ENCODE measurements at regions not wholly inside any gene's neighbourhood (a gene's known extent, or its start where the extent isn't known, plus 50 kb on each side); places are given as distances from the start of the nearest gene placed in this dataset.
"Not testable (repeated sequence)": the region's sequence is repeated elsewhere in the genome, so short reads cannot be mapped to it uniquely, and the experiment has no call there.

DNA sequence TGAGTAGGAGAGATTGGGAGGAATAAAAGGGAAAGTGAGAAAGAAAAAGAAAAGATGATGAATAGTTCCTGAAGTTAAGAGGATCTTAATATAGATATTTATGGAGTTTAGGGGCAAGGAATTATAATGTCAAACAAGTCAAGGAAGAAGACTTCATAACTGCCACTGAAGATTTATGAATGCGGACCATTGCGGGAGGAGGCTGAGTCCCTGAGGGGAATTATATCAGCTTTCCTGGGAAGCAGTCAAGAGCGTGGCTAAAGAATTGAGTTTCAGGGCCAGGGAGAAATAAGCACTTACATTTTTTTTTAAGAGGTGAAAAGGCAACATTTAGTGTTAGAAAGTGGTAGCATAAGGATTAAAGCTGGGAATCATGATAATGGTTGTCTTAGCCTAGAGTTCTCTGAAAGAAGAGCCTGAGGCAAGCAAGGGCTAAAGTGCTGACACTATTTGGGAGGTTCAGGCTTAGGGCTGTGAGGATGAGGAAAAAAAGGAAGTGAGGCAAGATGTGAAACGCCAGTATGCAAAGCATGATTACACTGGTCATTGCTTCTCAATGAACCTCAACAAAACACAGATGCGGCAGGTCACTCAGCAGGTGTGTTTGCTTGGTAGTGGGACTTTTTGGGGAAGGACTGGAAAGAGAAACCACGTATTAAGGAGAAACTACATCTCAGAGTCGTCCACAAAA lies 217.1 kb downstream of the SLC4A3 start:
- no peak for DNase-seq

DNA sequence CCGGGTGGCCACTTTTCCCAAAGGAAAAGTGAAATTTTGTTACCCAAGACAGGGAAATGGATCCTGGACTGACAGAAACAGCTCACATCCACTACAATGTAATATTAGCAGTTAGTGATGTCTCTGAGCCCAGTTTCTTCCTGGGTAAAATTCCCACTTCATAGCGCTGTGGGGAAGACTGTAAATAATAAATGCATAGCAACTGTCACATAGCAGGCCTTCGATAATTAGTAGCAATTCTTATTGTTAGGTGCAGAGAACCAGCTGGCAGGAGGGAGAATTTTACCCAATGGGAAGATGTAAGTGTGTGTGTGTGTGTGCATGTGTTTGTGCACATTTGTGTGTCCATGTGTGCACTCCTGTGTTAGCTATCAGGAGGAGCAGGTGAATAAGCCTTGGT lies 221.5 kb downstream of the SLC4A3 start:
- no peak for DNase-seq

- no peak for DNase-seq
Measured at GRCh38 chr2:219851169-219851568, 223.7 kb downstream of the SLC4A3 start.

DNA sequence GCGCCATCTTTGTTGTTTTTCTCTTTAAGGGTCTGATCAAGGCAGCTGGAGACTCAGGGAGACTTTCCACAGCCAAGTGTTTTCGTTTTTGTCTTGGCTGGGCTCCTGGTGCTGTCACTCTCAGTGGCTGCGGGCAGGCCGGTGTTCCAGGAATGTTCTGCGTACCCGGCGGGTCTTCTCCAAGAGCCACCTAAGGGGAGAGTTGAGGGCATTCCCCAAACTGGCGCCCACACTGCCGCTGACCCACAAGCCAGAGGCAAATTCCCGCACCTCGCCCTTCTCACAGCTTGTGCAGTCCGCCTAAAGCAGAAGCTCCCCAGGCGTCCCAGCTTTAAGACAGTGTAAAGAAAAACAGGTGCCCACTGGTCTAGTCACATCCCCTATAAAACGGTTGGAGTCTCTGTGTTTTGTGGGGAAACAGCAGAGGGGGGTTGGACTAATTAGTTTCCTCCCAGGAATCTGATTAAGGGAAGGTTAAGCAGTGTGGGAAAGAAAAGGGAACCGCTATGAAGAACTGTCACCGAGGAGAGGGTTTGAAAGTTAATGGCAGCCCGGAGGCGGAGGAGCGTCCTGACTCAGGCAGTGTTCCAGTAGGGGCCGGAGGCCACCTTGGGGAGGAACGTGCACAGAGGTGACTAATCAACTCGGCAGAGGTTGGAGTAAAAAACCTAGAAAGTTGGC lies 224.5 kb downstream of the SLC4A3 start:
- no peak for DNase-seq

DNA sequence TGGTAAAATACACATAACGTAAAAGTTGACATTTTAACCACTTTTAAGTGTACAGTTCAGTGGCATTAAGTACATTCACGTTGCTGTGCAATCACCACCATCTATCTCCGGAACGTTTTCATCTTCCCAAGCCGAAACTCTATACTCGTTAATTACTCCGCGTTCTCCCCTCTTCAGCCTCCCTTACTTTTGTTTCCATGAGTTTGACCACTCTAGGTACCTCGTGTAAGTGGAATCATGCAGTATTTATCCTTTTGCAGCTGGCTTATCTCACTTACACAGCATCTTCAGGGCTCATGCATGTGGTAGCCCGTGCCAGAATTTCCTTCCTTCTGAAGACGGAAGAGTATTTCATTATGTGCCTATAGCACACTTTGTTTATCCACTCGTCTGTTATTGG lies 225.2 kb downstream of the SLC4A3 start:
- no peak for DNase-seq

DNA sequence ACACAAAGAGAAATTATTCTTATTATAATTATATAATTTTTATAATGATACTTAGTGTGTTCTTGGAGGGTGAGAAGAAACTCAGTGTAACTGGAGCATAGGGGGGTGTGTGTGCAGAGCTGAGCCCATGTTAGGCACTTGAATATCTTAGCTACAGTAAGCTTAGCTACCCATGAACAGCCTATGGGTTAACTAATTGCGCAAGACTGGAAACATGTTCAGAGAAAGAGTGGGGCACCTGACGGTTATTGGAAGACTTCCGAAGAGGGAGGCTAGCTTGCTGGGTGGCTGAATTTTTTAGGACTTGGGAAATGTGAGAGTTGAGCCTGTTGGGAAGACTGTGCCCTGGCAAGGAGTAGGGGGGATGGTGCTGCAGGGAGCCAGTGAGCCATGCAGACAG lies 229.2 kb downstream of the SLC4A3 start:
- DNase-seq, result no peak

DNA sequence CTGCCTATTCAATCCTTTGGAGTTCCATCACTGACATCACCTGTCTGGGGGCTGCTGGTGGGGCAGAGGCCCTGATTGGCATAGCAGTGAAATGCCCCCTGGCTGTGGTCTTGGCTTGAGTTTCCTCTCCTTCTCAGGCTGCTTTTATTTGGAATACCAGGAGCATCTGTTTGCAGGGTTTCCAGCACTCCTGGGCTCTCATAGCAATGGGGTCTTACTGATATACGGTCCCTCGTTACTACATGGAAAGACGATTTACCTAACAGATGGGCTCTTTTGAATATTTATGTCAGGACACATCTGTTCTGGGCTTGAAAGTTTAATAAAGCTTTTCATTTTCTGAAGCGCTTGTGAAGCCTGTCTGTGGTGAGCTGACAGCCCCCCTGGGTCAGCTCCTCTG lies 230.3 kb downstream of the SLC4A3 start:
- DNase-seq, result no peak

GRCh38 chr2:219861307-219861706 lies 233.9 kb downstream of the SLC4A3 start:
- DNase-seq, result no peak

GRCh38 chr2:219864154-219864553 lies 236.7 kb downstream of the SLC4A3 start:
- DNase-seq, result no peak

DNA sequence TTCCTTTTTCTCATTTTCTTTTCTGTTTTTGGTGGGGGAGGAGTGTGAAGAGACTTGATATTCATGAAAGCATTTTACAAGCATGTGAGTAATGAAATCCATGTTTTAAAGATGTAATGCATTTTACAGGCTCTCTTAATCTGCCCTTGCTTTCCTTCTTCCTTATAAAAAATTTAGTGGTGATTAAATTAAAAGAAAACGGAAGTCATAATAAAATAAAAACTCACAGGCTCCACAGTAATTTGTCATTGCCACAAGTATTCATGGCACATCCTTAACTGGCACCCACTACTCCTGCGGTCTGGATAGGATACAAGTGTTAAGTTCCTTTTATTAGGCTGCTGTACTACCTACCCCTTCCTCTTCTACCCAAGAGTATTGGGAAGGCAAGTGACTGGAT lies 241.2 kb downstream of the SLC4A3 start:
- no peak for DNase-seq

GRCh38 chr2:219870041-219870440 lies 242.6 kb downstream of the SLC4A3 start:
- no peak for DNase-seq

- no peak for DNase-seq
Measured at GRCh38 chr2:219871351-219871750, 243.9 kb downstream of the SLC4A3 start.

- DNase-seq, result no peak
Measured at GRCh38 chr2:219875036-219875435, 247.6 kb downstream of the SLC4A3 start.

DNA sequence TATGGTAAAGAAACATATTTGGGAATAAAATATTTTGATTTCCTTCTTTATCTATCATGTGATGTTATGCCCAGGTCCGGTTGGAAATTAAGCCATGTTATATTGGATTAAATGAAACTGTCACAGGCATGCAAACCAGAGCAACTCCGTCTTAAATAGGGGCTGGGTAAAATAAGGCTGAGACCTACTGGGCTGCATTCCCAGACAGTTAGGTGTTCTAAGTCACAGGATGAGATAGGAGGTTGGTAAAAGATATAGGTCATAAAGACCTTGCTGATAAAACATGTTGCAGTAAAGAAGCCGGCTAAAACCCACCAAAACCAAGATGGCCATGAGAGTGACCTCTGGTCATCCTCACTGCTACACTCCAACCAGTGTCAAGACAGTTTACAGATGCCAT lies 248.6 kb downstream of the SLC4A3 start:
- not testable (repeated sequence) for DNase-seq

DNA sequence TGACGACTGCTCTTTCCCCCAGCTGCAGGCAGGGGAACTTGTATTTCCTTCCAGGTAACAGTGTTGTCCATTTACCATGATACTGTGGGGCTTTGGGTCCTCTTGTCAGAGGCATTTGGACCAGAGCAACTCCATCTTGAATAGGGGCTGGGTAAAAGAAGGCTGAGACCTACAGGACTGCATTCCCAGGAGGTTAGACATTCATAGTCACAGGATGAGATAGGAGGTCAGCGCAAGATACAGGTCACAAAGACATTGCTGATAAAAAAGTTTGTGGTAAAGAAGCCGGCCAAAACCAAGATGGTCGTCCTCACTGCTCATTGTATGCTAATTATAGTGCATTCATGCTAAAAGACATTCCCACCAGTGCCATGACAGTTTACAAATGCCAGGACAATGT lies 249.5 kb downstream of the SLC4A3 start:
- no peak for DNase-seq

GRCh38 chr2:219877728-219878127 lies 250.3 kb downstream of the SLC4A3 start:
- no peak for DNase-seq

DNA sequence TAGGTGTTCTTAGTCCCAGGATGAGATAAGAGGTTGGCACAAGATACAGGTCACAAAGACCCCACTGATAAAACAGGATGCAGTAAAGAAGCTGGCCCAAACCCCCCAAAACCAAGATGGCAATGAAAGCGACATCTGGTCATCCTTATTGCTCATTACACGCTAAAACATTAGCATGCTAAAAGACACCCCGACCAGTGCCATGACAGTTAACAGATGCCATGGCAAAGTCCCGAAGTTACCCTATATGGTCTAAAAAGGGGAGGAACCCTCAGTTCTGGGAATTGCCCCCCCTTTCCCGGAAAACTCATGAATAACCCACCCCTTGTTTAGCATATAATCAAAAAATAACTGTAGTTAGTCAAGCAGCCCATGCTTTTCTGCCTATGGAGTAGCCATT lies 251.1 kb downstream of the SLC4A3 start:
- no peak for DNase-seq

- DNase-seq, result no peak
Measured at GRCh38 chr2:219881851-219882250, 254.4 kb downstream of the SLC4A3 start.

- DNase-seq, result no peak
Measured at GRCh38 chr2:219886615-219887014, 259.2 kb downstream of the SLC4A3 start.

- DNase-seq, result no peak
Measured at GRCh38 chr2:219887870-219888269, 260.4 kb downstream of the SLC4A3 start.

DNA sequence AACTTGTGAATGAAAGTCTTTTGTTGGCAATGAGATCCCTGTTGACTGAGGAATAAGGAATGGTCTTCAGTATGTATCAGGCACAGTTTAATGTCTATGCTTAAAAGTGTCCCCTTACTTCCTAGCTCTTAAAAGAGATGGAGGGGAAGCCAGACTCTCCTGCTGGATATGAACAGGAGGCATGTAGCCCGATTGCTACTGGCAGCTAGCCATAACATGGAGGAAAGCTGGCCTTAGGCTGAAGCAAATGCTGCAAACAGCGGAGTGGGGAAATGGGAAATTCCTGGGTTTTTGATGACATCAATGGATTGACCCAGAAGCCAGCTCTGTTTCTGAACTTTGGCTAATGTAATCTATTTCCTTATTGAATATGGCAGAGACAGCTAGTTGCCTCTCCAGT lies 266.1 kb downstream of the SLC4A3 start:
- peak; percentile 11 for DNase-seq

GRCh38 chr2:219897456-219897855 lies 270.0 kb downstream of the SLC4A3 start:
- DNase-seq, result no peak

- DNase-seq, result no peak
Measured at GRCh38 chr2:219901155-219901554, 273.7 kb downstream of the SLC4A3 start.

GRCh38 chr2:219902891-219903552 lies 275.6 kb downstream of the SLC4A3 start:
- no peak for DNase-seq

Measured in hindlimb muscle (tissue), 1 donor.